H1 (cell line): ENCODE measurements at regions not wholly inside any gene's neighbourhood (a gene's known extent, or its start where the extent isn't known, plus 50 kb on each side); places are given as distances from the start of the nearest gene placed in this dataset.

Experiments
- CBX5 ChIP-seq: fragments of 300-800, 300-1000 bp; sonication (generic); IDR thresholded peaks from 2 replicates; pipeline ENCODE4 v1.7.1; 2016; ENCODE audit warnings: antibody characterized with exemption, low read length, low read depth
- TF ChIP-seq, protein P1 (sequence below), 3 experiments: IDR thresholded peaks; 1 replicate in 2 of 3; 2 replicates in 1 of 3; pipeline versions ENCODE4 v1.5.1 to v1.6.1; 2011; ENCODE audit warnings: low read length in 3 of 3, mild to moderate bottlenecking in 3 of 3, inconsistent platforms in 2 of 3, low read depth in 1 of 3, moderate library complexity in 1 of 3; ENCODE audit not compliant: insufficient read depth in 1 of 3; ENCODE audit errors: control extremely low read depth in 1 of 3

DNA sequence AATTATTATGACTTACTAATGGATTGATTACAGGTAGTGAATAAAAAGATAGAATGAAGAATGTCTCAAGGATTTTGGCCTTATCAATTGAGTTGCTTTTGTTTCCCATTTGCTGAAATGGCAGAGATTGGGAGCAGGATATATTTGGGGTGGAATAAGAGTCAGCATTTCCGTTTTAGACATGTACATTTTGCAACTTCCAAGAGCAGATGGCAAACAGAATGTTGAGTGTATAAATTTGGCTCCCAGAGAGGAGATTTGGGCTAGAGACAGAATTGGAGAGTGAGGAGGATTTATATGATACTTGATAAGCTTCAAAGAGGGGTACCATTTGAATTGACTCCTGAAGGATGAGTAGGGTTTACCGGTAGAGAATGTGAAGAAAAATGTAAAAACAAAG lies 437.9 kb upstream of the PAPPA start (continued):
- TF ChIP-seq, protein P1, sequence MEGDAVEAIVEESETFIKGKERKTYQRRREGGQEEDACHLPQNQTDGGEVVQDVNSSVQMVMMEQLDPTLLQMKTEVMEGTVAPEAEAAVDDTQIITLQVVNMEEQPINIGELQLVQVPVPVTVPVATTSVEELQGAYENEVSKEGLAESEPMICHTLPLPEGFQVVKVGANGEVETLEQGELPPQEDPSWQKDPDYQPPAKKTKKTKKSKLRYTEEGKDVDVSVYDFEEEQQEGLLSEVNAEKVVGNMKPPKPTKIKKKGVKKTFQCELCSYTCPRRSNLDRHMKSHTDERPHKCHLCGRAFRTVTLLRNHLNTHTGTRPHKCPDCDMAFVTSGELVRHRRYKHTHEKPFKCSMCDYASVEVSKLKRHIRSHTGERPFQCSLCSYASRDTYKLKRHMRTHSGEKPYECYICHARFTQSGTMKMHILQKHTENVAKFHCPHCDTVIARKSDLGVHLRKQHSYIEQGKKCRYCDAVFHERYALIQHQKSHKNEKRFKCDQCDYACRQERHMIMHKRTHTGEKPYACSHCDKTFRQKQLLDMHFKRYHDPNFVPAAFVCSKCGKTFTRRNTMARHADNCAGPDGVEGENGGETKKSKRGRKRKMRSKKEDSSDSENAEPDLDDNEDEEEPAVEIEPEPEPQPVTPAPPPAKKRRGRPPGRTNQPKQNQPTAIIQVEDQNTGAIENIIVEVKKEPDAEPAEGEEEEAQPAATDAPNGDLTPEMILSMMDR (IDR thresholded peaks at IDR 0.05; ENCODE audit: control extremely low read depth in 1 of 3, insufficient read depth in 1 of 3, low read depth in 1 of 3, low read length in 3 of 3): no peak
- TF ChIP-seq CBX5: no peak
